EH (cell line): ENCODE measurements at regions not wholly inside any gene's neighbourhood (a gene's known extent, or its start where the extent isn't known, plus 50 kb on each side); places are given as distances from the start of the nearest gene placed in this dataset.
A peak's percentile ranks its signal among the peaks of the same experiment; 100 is the strongest.

Experiments used
- DNase-seq: peaks from one replicate; pipeline ENCODE4 v3.0.0-alpha.2; 2015; ENCODE audit warnings: low read depth

DNA sequence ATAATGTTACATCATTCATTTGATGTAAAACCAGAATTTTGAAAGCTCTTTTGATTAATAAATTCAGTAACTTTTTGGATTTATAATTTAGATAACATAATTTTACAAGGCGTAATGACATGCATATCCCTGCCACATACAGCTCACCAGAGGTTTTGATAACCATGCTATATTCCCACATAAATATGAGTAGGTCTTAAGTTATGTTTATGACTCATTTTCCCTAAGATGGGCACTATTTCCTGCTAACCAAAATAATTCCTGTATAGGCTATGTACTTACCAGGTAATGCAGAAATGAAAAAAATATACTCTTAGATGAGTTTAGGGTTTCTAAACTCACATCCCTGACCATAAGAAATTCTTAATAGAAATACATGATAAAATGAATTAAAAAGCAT lies 93.9 kb upstream of the EDIL3 start:
- no peak for DNase-seq

- no peak for DNase-seq
Observed at GRCh38 chr5:84477485-84477884, 92.8 kb upstream of the EDIL3 start.

- DNase-seq: no peak
Observed at GRCh38 chr5:84474126-84474525, 89.4 kb upstream of the EDIL3 start.

GRCh38 chr5:84453405-84453804 lies 68.7 kb upstream of the EDIL3 start:
- no peak for DNase-seq

GRCh38 chr5:84450617-84451414 lies 66.1 kb upstream of the EDIL3 start:
- peak; percentile 3 for DNase-seq

DNA sequence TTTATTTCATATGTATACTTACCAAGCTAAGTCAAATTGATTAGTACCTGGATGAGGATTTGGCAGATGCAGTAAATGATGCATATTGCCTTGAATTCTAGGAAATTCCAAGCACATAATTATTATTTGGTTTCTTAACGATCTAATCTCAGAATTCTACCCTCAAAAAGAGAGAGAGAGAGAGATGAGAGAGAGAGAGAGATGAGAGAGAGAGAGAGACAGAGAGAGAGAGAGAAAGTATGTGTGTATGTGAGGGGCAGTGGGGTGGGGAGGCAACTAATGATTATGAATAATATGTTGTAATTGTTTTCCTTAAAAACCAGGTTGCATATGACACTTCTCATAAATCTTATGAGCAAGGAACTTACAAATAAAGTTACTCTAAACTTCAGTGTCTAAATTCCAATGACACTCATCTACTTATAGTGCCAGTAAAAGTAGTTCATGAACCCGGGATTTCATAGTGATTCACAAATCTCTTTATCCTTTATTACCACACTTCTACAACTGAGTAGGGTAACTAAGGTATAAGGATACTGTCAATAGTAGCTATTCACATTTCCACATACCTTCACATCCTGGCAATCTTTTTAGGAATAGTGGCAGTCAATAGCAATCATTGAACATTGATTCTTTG lies 60.5 kb upstream of the EDIL3 start:
- DNase-seq: no peak

GRCh38 chr5:84438456-84438855 lies 53.8 kb upstream of the EDIL3 start:
- DNase-seq: no peak

GRCh38 chr5:84437673-84438315 lies 53.1 kb upstream of the EDIL3 start:
- peak; percentile 32 for DNase-seq

GRCh38 chr5:84436866-84437265 lies 52.2 kb upstream of the EDIL3 start:
- no peak for DNase-seq

DNA sequence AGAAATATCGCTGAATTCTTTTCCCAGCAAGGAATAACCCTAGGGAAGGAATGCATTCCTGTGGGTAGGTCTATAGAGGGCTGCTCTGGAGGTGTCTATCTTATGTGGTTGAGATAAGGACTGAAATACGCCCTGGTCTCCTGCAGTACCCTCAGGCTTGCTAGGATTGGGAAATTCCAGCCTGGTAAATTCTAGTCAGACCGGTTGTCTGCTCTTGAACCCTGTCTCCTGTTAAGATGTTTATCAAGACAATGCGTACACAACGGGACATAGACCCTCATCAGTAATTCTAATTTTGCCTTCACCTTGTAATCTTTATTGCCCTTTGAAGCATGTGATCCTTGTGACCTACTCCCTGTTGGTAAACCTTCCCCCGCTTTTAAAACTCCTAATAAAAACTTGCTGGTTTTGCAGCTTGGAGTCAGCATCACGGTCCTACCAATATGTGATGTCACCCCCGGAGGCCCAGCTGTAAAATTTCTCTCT lies 51.2 kb upstream of the EDIL3 start:
- peak; percentile 6 for DNase-seq
